ENCODE measurements at regions not wholly inside any gene's neighbourhood (a gene's known extent, or its start where the extent isn't known, plus 50 kb on each side); places are given as distances from the start of the nearest gene placed in this dataset.
"Not testable (repeated sequence)": the region's sequence is repeated elsewhere in the genome, so short reads cannot be mapped to it uniquely, and the experiment has no call there.

DNA sequence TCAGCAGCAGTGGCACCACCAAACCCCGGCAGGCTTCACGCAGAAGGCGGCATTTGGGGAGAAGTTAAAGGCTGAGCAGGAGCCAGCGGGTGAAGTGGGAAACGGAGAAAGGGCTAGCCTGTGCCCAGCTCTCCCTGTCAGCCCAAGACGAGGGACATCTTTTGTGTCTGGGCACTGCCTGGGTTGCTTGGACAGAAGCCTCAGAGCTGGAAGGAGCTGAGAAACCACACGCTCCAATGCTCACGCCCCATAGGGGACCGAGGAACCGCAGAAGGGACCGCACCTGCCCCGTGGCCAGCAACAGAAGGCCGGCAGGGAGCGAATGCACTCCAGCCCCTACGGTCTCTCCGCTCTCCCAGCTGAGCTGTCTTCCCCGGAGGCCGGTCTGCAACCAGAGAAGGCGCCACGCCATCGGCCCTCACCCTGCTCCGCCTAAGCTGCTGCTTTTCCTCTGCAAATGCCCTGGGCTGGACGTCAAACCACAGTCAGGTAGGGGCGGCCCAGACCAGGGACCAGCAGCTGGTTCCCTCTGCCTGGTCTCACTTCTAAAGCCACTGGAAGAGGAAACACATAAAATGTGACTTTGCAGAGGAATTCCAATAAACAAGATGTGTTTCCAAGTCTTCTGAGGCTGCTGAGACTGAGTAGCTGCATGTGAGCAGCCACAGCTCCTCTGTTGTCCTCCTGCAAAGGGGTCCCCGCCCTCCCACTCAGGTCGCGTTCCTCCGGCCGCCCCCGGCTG is 182.4 kb upstream of the ZNF469 start:
- intact Hi-C loops (cut with micrococcal nuclease); H3K4me3 Mint-ChIP-seq; H3K27me3 Mint-ChIP-seq; POLR2A ChIA-PET; H3K27me3 ChIP-seq (replicated peaks in 1 of 4; ENCODE audit: control extremely low read depth in 1 of 4, control insufficient read depth in 3 of 4, insufficient read depth in 4 of 4, low read length in 3 of 4); H3K36me3 ChIP-seq (replicated peaks in 1 of 2; ENCODE audit: control extremely low read depth in 1 of 2, control insufficient read depth in 1 of 2, extremely low read depth in 1 of 2, insufficient read depth in 2 of 2, low read length in 1 of 2); H4K20me1 ChIP-seq (ENCODE audit: control insufficient read depth, insufficient read depth, low read length, poor library complexity, severe bottlenecking); H3K27ac ChIP-seq (ENCODE audit: low read length in 2 of 2); ATAC-seq (ENCODE audit: low read depth); H3K4me2 ChIP-seq (replicated peaks; ENCODE audit: low read depth, low read length, poor library complexity, severe bottlenecking); H2AFZ ChIP-seq (ENCODE audit: insufficient read depth, low read depth, low read length, poor library complexity, severe bottlenecking); CTCF ChIA-PET; H3K79me2 ChIP-seq (ENCODE audit: control insufficient read depth, insufficient read depth, low read length); H3K9ac ChIP-seq (ENCODE audit: low read length); H3K4me1 ChIP-seq (ENCODE audit: control insufficient read depth in 2 of 2, insufficient read depth in 2 of 2, low read length in 2 of 2); H3K9me3 Mint-ChIP-seq (ENCODE audit: insufficient read depth); H3K4me1 Mint-ChIP-seq; H3K4me3 ChIP-seq (ENCODE audit: control extremely low read depth in 1 of 5, extremely low read depth in 1 of 5, insufficient read depth in 1 of 5, low read depth in 2 of 5, low read length in 4 of 5); H3K27ac Mint-ChIP-seq; DNase-seq; H3K9me3 ChIP-seq (ENCODE audit: control extremely low read depth in 1 of 3, control insufficient read depth in 2 of 3, insufficient read depth in 1 of 3, low read length in 2 of 3): not testable (repeated sequence)
- WGBS (ENCODE audit: insufficient coverage): 90% methylated on average over 20 of the region's 30 CpGs

DNA sequence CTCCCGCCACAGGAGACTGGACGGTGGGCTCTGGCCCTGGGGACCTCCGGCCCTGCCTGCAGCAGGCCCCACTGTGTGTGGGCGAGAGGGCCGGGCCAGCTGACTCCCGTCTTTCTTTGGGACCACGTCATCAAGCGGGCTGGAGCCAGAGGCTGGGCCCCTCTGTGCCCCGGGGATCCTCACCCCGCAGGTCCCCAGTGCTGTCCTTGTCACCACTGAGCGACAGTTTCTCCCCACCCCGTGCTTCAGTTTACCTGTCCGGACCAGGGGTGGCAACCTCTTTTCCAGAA is 181.9 kb upstream of the ZNF469 start:
- H3K4me1 ChIP-seq (ENCODE audit: control insufficient read depth in 2 of 2, insufficient read depth in 2 of 2, low read length in 2 of 2): no peaks in the 10 kb centered on the region
- ATAC-seq (ENCODE audit: low read depth) (no peak), DNase-seq (no peak)
- no peak for TF ChIP-seq EZH2 (IDR thresholded peaks at IDR 0.05; ENCODE audit: borderline replicate concordance, insufficient read depth, low read depth, low read length, poor library complexity, severe bottlenecking)
- TF ChIP-seq, protein P1, sequence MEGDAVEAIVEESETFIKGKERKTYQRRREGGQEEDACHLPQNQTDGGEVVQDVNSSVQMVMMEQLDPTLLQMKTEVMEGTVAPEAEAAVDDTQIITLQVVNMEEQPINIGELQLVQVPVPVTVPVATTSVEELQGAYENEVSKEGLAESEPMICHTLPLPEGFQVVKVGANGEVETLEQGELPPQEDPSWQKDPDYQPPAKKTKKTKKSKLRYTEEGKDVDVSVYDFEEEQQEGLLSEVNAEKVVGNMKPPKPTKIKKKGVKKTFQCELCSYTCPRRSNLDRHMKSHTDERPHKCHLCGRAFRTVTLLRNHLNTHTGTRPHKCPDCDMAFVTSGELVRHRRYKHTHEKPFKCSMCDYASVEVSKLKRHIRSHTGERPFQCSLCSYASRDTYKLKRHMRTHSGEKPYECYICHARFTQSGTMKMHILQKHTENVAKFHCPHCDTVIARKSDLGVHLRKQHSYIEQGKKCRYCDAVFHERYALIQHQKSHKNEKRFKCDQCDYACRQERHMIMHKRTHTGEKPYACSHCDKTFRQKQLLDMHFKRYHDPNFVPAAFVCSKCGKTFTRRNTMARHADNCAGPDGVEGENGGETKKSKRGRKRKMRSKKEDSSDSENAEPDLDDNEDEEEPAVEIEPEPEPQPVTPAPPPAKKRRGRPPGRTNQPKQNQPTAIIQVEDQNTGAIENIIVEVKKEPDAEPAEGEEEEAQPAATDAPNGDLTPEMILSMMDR (IDR thresholded peaks at IDR 0.05): no peak
- 90% methylated on average over 8 of the region's 13 CpGs for WGBS (ENCODE audit: insufficient coverage)
- Mint-ChIP-seq H3K27ac (no peak overlapping the region), H3K9me3 (ENCODE audit: insufficient read depth) (no peaks in the 10 kb centered on the region), H3K4me3 (no peak overlapping the region), H3K27me3 (no peaks in the 10 kb centered on the region), H3K4me1 (no peaks in the 10 kb centered on the region)
- ChIA-PET POLR2A (no interaction called here), CTCF (no interaction called here)
- H3K27ac ChIP-seq (ENCODE audit: low read length in 2 of 2): no peak overlapping the region
- H3K4me3 ChIP-seq (ENCODE audit: control extremely low read depth in 1 of 5, extremely low read depth in 1 of 5, insufficient read depth in 1 of 5, low read depth in 2 of 5, low read length in 4 of 5): no peak overlapping the region
- no peak overlapping the region for H2AFZ ChIP-seq (ENCODE audit: insufficient read depth, low read depth, low read length, poor library complexity, severe bottlenecking)
- no peak overlapping the region for H3K9ac ChIP-seq (ENCODE audit: low read length)
- H3K27me3 ChIP-seq (replicated peaks in 1 of 4; ENCODE audit: control extremely low read depth in 1 of 4, control insufficient read depth in 3 of 4, insufficient read depth in 4 of 4, low read length in 3 of 4): no peaks in the 10 kb centered on the region
- no peaks in the 10 kb centered on the region for H3K79me2 ChIP-seq (ENCODE audit: control insufficient read depth, insufficient read depth, low read length)
- no peaks in the 10 kb centered on the region for H4K20me1 ChIP-seq (ENCODE audit: control insufficient read depth, insufficient read depth, low read length, poor library complexity, severe bottlenecking)
- no peak overlapping the region for H3K4me2 ChIP-seq (replicated peaks; ENCODE audit: low read depth, low read length, poor library complexity, severe bottlenecking)
- no peaks in the 10 kb centered on the region for H3K9me3 ChIP-seq (ENCODE audit: control extremely low read depth in 1 of 3, control insufficient read depth in 2 of 3, insufficient read depth in 1 of 3, low read length in 2 of 3)
- intact Hi-C loops (cut with micrococcal nuclease): no loop called here
- H3K36me3 ChIP-seq (replicated peaks in 1 of 2; ENCODE audit: control extremely low read depth in 1 of 2, control insufficient read depth in 1 of 2, extremely low read depth in 1 of 2, insufficient read depth in 2 of 2, low read length in 1 of 2): no peaks in the 10 kb centered on the region

DNA sequence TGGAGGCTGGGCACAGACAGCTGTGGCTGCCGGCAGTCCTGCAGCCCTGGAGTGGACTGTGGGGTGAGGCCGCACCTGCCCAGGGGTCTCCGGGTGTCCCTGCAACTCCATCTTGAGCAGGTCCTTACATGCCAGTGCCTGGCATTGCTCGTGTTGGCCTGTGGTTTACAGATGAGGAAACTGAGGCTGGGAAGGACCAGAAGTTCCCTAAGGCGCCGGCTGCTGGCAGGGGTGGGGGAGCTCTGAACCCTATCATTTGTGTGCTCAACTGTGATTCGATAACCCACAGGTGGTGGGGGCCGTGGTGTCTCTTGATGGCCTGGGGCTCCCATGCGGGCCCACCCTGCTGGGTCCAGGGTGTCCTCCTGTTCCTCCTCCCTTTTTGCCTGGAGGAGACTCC is 181.1 kb upstream of the ZNF469 start:
- CTCF ChIA-PET; H3K27me3 ChIP-seq (replicated peaks in 1 of 4; ENCODE audit: control extremely low read depth in 1 of 4, control insufficient read depth in 3 of 4, insufficient read depth in 4 of 4, low read length in 3 of 4); H3K27ac ChIP-seq (ENCODE audit: low read length in 2 of 2); H2AFZ ChIP-seq (ENCODE audit: insufficient read depth, low read depth, low read length, poor library complexity, severe bottlenecking); POLR2A ChIA-PET; H3K79me2 ChIP-seq (ENCODE audit: control insufficient read depth, insufficient read depth, low read length); intact Hi-C loops (cut with micrococcal nuclease); H4K20me1 ChIP-seq (ENCODE audit: control insufficient read depth, insufficient read depth, low read length, poor library complexity, severe bottlenecking); H3K36me3 ChIP-seq (replicated peaks in 1 of 2; ENCODE audit: control extremely low read depth in 1 of 2, control insufficient read depth in 1 of 2, extremely low read depth in 1 of 2, insufficient read depth in 2 of 2, low read length in 1 of 2); H3K9ac ChIP-seq (ENCODE audit: low read length); H3K4me1 Mint-ChIP-seq; H3K4me2 ChIP-seq (replicated peaks; ENCODE audit: low read depth, low read length, poor library complexity, severe bottlenecking); DNase-seq; H3K27me3 Mint-ChIP-seq; H3K4me1 ChIP-seq (ENCODE audit: control insufficient read depth in 2 of 2, insufficient read depth in 2 of 2, low read length in 2 of 2); H3K27ac Mint-ChIP-seq; H3K4me3 ChIP-seq (ENCODE audit: control extremely low read depth in 1 of 5, extremely low read depth in 1 of 5, insufficient read depth in 1 of 5, low read depth in 2 of 5, low read length in 4 of 5); H3K9me3 ChIP-seq (ENCODE audit: control extremely low read depth in 1 of 3, control insufficient read depth in 2 of 3, insufficient read depth in 1 of 3, low read length in 2 of 3); H3K9me3 Mint-ChIP-seq (ENCODE audit: insufficient read depth); H3K4me3 Mint-ChIP-seq; ATAC-seq (ENCODE audit: low read depth): not testable (repeated sequence)
- WGBS (ENCODE audit: insufficient coverage): 93% methylated on average over 5 of the region's 9 CpGs
